HEK293 (cell line): ENCODE measurements at regions not wholly inside any gene's neighbourhood (a gene's known extent, or its start where the extent isn't known, plus 50 kb on each side); places are given as distances from the start of the nearest gene placed in this dataset.

ENCODE experiments used
- GLI4 ChIP-seq: fragments of 450-650 bp; formaldehyde crosslinking; IDR thresholded peaks from 2 replicates; pipeline ENCODE4 v1.5.1; 2016; ENCODE audit warnings: missing biosample characterization, missing genetic modification characterization
- HOXA7 ChIP-seq: sonication (generic); formaldehyde crosslinking; IDR thresholded peaks from 2 replicates; pipeline ENCODE4 v1.8.1; 2022; ENCODE audit warnings: missing genetic modification reagents, borderline replicate concordance
- YY1 ChIP-seq: fragments of 450-650 bp; formaldehyde crosslinking; IDR thresholded peaks from 2 replicates; pipeline ENCODE4 v1.5.1; 2018; ENCODE audit warnings: missing biosample characterization, missing genetic modification characterization
- ZNF155 ChIP-seq: fragments of 450-650 bp; formaldehyde crosslinking; IDR thresholded peaks from 2 replicates; pipeline ENCODE4 v1.5.1; 2016; ENCODE audit warnings: missing biosample characterization, missing genetic modification characterization
- ZNF169 ChIP-seq: fragments of 450-650 bp; formaldehyde crosslinking; IDR thresholded peaks from 2 replicates; pipeline ENCODE4 v1.5.1; 2016; ENCODE audit warnings: missing biosample characterization, missing genetic modification characterization
- ZNF23 ChIP-seq: fragments of 450-650 bp; formaldehyde crosslinking; IDR thresholded peaks from 2 replicates; pipeline ENCODE4 v1.5.1; 2016; ENCODE audit warnings: missing biosample characterization, missing genetic modification characterization, borderline replicate concordance
- ZNF571 ChIP-seq: fragments of 450-650 bp; formaldehyde crosslinking; IDR thresholded peaks from 2 replicates; pipeline ENCODE4 v1.5.0; 2017; ENCODE audit warnings: missing biosample characterization, missing genetic modification characterization
- TF ChIP-seq, protein P1 (sequence below): fragments of 450-650 bp; formaldehyde crosslinking; IDR thresholded peaks from 2 replicates; pipeline ENCODE4 v1.5.1; 2016; ENCODE audit warnings: missing biosample characterization, missing genetic modification characterization
- TF ChIP-seq, protein P2 (sequence below): fragments of 450-650 bp; formaldehyde crosslinking; IDR thresholded peaks from 2 replicates; pipeline ENCODE4 v1.5.1; 2016; ENCODE audit warnings: missing biosample characterization, missing genetic modification characterization
- TF ChIP-seq, protein P3 (sequence below): fragments of 450-650 bp; formaldehyde crosslinking; IDR thresholded peaks from 2 replicates; pipeline ENCODE4 v1.5.1; 2016; ENCODE audit warnings: missing biosample characterization, missing genetic modification characterization

DNA sequence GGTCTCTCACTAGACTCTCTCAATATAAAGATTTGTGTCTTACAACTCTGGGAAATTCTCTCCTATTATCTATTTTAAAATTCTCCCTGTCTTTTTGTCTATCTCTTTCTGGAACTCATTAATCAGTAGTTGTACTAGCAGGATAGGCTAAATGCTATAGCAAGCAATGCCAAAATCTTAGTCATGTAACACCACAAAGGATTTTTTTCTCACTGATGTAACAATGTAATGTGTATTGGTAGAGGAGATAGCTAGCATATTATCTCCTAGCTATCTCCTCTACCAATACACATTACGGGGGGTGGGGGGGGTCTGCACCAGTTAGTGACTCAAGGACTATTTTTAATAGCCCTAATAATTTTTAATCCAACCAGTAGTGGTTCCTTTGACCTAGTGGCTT lies 225.4 kb downstream of the KLHL28 start:
- TF ChIP-seq, protein P1, sequence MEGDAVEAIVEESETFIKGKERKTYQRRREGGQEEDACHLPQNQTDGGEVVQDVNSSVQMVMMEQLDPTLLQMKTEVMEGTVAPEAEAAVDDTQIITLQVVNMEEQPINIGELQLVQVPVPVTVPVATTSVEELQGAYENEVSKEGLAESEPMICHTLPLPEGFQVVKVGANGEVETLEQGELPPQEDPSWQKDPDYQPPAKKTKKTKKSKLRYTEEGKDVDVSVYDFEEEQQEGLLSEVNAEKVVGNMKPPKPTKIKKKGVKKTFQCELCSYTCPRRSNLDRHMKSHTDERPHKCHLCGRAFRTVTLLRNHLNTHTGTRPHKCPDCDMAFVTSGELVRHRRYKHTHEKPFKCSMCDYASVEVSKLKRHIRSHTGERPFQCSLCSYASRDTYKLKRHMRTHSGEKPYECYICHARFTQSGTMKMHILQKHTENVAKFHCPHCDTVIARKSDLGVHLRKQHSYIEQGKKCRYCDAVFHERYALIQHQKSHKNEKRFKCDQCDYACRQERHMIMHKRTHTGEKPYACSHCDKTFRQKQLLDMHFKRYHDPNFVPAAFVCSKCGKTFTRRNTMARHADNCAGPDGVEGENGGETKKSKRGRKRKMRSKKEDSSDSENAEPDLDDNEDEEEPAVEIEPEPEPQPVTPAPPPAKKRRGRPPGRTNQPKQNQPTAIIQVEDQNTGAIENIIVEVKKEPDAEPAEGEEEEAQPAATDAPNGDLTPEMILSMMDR (tag by site-specific recombination), result no peak
- TF ChIP-seq ZNF169 (tag by site-specific recombination) (no peak), ZNF571 (no peak), HOXA7 (no peak), ZNF155 (no peak), YY1 (tag by site-specific recombination) (no peak), GLI4 (tag by site-specific recombination) (no peak), ZNF23 (tag by site-specific recombination) (no peak)
- TF ChIP-seq, protein P2, sequence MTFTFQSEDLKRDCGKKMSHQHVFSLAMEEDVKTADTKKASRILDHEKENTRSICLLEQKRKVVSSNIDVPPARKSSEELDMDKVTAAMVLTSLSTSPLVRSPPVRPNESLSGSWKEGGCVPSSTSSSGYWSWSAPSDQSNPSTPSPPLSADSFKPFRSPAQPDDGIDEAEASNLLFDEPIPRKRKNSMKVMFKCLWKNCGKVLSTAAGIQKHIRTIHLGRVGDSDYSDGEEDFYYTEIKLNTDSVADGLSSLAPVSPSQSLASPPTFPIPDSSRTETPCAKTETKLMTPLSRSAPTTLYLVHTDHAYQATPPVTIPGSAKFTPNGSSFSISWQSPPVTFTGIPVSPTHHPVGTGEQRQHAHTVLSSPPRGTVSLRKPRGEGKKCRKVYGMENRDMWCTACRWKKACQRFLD (tag by site-specific recombination), result no peak
- TF ChIP-seq, protein P3, sequence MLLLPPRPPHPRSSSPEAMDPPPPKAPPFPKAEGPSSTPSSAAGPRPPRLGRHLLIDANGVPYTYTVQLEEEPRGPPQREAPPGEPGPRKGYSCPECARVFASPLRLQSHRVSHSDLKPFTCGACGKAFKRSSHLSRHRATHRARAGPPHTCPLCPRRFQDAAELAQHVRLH (tag by site-specific recombination), result no peak
